ENCODE measurements at regions not wholly inside any gene's neighbourhood (a gene's known extent, or its start where the extent isn't known, plus 50 kb on each side); places are given as distances from the start of the nearest gene placed in this dataset.

DNA sequence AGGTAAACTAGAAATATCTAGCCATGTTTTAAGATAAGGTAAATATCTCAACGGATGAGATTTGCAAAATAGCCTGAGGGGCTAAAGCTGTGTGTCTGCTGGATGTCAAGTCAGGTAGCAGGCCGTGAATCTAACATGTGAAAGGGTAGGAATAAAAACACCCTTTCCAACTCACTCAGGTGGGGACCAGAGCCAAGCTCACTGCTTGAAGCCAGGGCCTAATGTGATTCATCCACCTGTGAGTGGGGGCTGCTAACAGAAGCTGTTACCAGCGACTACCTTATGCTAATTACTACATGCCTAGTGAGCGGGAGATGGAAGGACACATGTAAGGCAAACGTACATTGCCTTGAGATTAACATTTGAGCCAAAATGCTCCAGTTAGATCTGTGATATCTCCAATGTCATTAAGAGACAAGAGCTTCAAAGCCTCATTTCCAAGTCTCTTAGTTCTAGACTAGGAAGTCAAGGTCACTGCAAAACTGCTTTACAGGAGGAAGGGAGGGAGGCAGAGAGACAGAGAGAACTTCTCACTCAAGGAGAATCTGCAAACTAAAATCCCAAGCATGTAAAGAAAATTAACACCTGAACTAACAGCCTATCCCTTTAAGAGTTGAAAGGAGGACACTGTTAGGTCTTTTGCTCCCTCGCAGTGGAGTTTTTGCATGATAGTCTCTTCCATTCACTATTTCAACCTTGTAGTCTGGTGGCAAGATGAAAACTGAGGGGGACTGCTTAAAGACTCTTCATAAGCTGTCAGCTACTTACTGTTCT lies 141.6 kb upstream of the RPS23 start:
- Mint-ChIP-seq H3K27me3 (no peaks in the 10 kb centered on the region), H3K4me1 (no peaks in the 10 kb centered on the region), H3K36me3 (peaks cover 2% of the 10 kb centered on the region), H3K9me3 (no peaks in the 10 kb centered on the region), H3K4me3 (no peak overlapping the region), H3K27ac (no peak overlapping the region)
- no peak for DNase-seq
- POLR2A ChIA-PET: no interaction called here
- ATAC-seq (ENCODE audit: low read depth): no peak

DNA sequence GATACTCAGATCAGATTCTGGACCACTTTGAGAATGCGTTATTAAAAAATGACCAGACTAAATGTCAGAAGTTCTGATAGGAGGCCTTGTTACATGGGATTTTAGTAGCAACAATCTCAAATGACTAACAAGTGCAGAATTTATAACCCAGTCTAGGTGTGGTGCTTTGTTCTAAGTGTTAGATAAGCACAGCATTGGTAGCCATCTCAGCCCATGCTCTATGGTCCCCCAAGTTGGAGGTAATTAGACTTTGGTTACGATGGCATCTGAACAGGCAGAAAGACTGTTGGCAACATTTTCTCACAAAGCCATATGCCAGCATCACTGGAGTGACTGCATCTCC lies 140.4 kb upstream of the RPS23 start:
- POLR2A ChIA-PET: no interaction called here
- no peak overlapping the region for H3K27ac Mint-ChIP-seq
- no peaks in the 10 kb centered on the region for H3K27me3 Mint-ChIP-seq
- no peaks in the 10 kb centered on the region for H3K4me1 Mint-ChIP-seq
- peaks cover 2% of the 10 kb centered on the region for H3K36me3 Mint-ChIP-seq
- no peak for DNase-seq
- no peaks in the 10 kb centered on the region for H3K9me3 Mint-ChIP-seq
- ATAC-seq (ENCODE audit: low read depth): no peak
- no peak overlapping the region for H3K4me3 Mint-ChIP-seq

DNA sequence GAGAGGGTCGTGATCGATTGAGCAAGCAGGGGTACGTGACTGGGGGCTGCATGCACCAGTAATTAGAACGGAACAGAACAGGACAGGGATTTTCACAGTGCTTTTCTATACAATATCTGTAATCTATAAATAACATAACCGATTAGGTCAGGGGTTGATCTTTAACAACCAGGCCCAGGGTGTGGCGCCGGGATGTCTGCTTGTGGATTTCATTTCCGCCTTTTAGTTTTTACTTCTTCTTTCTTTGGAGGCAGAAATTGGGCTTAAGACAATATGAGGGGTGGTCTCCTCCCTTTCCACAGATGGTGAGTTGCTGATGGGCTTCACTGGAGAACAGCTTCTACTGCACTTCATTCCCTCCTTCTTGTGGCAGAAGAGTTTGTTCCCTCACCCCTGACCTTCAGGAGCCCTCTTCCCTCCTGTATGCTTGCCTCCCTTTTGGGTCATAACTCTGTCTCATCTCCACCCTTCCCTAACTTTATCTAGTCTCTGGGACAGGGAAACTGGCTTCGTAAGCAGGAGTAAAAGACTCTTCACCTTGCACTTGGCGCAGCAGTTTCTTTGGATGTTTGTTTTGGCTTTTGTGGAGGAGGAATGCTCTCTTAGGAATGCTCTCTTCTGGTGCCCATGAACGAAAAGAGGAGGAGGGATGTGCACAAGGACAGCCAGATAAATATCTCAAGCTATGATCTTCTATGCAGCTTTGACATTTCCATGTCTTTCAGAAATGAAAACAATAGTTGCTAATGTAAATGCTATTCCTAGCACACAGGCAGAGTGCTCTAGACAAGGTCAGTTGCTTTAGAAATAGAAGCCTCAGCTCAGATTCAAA lies 139.8 kb upstream of the RPS23 start:
- no peak for DNase-seq
- Mint-ChIP-seq H3K36me3 (peaks cover 2% of the 10 kb centered on the region), H3K4me3 (no peak overlapping the region), H3K27me3 (no peaks in the 10 kb centered on the region), H3K9me3 (no peaks in the 10 kb centered on the region), H3K4me1 (no peaks in the 10 kb centered on the region), H3K27ac (no peak overlapping the region)
- POLR2A ChIA-PET: no interaction called here
- ATAC-seq (ENCODE audit: low read depth): no peak

DNA sequence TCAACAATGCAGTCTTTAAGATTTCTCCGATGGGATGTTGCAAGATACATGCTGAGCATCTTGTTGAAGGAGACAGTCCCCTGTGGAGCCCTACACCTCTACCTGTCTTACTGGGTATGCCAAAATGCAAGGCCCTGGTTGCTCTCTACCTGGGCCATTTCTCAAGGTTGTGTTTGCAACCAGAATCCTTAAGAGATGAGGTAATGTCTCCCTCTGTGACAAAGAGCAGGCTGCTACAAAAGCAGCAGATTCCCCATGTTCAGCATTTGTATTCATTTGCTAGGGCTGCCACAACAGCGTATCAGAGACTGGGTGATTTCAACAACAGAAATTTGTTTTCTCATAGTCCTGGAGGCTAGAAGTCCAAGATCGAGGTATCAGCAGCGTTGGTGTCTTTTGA lies 138.4 kb upstream of the RPS23 start:
- H3K9me3 Mint-ChIP-seq: no peaks in the 10 kb centered on the region
- H3K27me3 Mint-ChIP-seq: no peaks in the 10 kb centered on the region
- no peaks in the 10 kb centered on the region for H3K4me1 Mint-ChIP-seq
- H3K36me3 Mint-ChIP-seq: peaks cover 2% of the 10 kb centered on the region
- H3K4me3 Mint-ChIP-seq: no peak overlapping the region
- ATAC-seq (ENCODE audit: low read depth): no peak
- H3K27ac Mint-ChIP-seq: no peak overlapping the region
- DNase-seq: no peak
- POLR2A ChIA-PET: no interaction called here

DNA sequence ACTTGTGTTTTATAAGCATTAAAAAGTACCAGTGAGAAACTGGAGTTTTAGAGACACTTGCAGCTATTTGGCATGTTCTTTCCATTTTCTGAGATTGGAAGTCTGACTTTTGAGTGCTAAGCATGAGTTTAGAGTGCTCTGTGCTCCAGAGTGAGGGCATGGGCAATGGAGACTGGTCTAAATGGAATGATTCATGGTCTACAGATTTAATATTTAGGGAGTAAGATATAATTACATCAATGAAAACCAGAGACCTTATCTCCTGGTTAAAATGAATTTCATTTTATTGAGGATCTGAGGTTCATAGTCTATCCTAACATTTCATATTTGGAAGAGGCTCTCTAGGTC lies 135.9 kb upstream of the RPS23 start:
- DNase-seq (no peak), ATAC-seq (ENCODE audit: low read depth) (no peak)
- POLR2A ChIA-PET: no interaction called here
- no peaks in the 10 kb centered on the region for H3K4me1 Mint-ChIP-seq
- H3K27ac Mint-ChIP-seq: no peak overlapping the region
- no peak overlapping the region for H3K4me3 Mint-ChIP-seq
- H3K36me3 Mint-ChIP-seq: peaks cover 2% of the 10 kb centered on the region
- no peaks in the 10 kb centered on the region for H3K27me3 Mint-ChIP-seq
- no peaks in the 10 kb centered on the region for H3K9me3 Mint-ChIP-seq

DNA sequence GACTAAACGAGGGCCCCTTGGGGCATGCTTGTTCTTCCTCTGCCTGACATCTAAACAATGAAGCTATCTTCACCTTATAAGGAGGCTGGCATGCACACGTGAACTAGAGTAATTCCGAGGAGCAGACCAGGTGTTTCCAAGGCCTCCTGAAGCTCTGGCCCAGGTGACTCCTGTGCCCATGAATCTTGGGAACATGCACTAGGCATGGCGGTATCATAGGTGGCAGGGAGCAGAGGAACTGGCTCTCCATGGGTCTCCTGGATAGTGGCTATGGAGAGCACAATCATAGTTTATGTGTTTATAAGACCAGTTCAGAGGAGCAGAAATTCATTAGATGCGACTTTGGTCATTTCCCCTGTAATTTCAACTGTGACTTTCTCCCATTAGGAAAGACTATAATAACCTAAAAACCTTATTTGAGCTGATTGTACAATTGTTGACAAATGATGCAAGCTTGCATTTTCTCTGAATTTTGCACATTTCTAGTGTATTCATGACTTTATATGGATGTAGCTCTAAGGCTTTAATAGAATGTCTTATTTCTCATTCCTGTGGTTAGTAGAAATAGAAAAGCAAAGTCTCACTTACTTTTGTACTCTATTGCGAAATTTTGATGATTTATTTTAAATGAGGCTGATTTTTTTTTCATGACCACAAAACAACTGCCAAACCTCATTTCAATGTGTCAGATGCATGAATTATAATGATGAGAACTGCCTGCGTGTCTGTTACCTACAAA lies 135.3 kb upstream of the RPS23 start:
- H3K36me3 Mint-ChIP-seq: peaks cover 2% of the 10 kb centered on the region
- H3K27ac Mint-ChIP-seq: no peak overlapping the region
- no peak overlapping the region for H3K4me3 Mint-ChIP-seq
- no peaks in the 10 kb centered on the region for H3K4me1 Mint-ChIP-seq
- H3K27me3 Mint-ChIP-seq: no peaks in the 10 kb centered on the region
- no peaks in the 10 kb centered on the region for H3K9me3 Mint-ChIP-seq
- POLR2A ChIA-PET: no interaction called here
- ATAC-seq (ENCODE audit: low read depth) (no peak), DNase-seq (no peak)

DNA sequence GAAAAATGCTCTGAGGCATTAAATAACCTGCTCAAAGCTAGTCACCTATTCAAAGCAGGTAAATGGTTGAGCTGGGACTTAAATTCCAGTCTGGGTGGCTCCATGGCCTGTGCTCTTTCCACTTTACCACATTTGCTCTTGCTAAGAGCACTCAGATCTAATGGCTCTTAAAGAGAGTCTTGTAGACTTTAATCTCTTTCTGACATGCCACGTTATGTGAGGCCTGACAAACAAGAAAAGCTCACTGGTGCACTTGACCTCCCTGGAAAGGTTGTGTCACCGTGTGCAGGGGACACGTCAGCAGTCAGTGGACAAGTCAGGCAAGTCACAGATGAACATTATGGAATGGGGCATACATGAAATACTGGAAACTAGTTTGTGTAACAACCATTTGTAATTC lies 129.9 kb upstream of the RPS23 start:
- no peak for DNase-seq
- POLR2A ChIA-PET: no interaction called here
- ATAC-seq (ENCODE audit: low read depth): no peak
- H3K4me3 Mint-ChIP-seq: no peak overlapping the region
- H3K36me3 Mint-ChIP-seq: no peaks in the 10 kb centered on the region
- no peak overlapping the region for H3K27ac Mint-ChIP-seq
- H3K9me3 Mint-ChIP-seq: peaks cover 3% of the 10 kb centered on the region
- H3K27me3 Mint-ChIP-seq: peaks cover 2% of the 10 kb centered on the region
- no peaks in the 10 kb centered on the region for H3K4me1 Mint-ChIP-seq

DNA sequence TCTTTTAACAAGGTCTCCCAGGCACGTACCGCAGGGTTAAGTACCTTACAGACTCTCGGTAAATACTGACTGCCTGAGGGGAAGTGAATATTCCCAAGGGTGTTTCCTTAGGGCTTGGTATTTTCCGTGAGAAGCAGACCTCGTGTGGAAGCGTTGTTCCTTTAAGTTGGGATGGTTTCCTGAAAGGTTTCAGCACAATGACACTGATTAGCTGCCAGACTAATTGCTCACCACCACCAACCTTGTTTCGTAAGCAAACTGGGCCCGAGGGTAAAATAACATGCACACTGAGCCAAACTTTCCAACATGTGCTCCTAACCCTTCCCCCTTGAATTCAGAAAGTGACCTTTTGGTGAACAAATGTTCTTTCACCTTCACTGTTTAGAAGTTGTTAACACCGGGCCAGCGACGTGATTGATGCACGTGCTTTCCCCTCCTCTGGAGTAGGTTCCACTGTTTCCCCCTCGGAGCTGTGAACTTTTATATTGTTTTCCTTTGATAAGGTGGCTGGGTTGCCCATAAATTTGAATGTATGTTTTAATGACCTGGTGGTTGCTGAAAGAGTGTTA lies 128.1 kb upstream of the RPS23 start:
- Mint-ChIP-seq H3K27me3 (peaks cover 2% of the 10 kb centered on the region), H3K36me3 (no peaks in the 10 kb centered on the region), H3K4me1 (no peaks in the 10 kb centered on the region), H3K9me3 (peaks cover 5% of the 10 kb centered on the region), H3K27ac (no peak overlapping the region), H3K4me3 (no peak overlapping the region)
- ATAC-seq (ENCODE audit: low read depth): no peak
- POLR2A ChIA-PET: no interaction called here
- no peak for DNase-seq

DNA sequence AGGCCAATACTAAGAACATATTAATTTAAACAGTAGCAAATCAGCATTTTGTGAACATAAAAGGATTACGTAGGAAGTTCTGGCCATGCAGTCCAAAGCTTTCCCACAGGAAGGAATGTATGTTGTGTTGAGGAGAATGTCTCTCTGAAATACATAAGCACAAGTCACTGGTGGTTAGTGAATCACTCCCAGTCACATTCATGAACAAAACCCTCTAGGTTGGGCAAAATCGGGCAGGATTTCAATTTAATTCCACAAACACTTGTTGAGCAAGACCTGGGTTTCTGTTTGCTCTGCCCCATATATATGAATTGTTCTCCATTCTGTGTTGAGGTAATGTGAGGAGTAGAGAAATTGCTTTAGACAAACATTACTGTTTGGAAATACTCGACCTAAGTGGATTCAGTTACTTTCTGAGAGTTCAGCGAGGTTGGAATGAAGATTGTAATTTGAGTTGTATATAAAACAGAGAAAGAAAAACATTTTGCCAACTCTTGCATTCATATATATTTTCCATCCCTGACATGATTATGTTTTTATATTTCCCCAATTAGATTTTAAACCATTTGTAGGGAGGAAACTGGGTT lies 127.6 kb upstream of the RPS23 start:
- Mint-ChIP-seq H3K36me3 (no peaks in the 10 kb centered on the region), H3K4me1 (no peaks in the 10 kb centered on the region), H3K27ac (no peak overlapping the region), H3K27me3 (peaks cover 2% of the 10 kb centered on the region), H3K9me3 (peaks cover 6% of the 10 kb centered on the region), H3K4me3 (no peak overlapping the region)
- ATAC-seq (ENCODE audit: low read depth): no peak
- DNase-seq: no peak
- POLR2A ChIA-PET: no interaction called here

DNA sequence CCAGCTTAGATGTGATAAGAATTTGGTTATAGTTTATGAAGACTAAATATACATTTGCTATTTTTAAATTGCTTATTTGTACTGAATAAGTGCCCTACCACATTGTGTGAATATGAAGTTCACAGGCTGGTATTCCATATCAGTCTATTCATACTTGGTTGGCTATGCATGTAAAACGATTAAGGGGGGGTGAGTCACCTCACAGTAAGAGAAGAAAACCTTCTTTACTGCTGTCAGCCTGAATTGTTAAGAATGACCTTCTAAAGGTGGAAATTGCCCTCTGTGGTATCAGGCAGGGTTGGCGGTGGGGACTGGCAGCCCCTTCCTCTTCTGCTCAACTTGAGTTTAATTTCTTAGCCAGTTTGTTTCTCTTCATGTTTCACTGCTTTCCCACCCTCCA lies 127.0 kb upstream of the RPS23 start:
- POLR2A ChIA-PET: no interaction called here
- ATAC-seq (ENCODE audit: low read depth) (no peak), DNase-seq (no peak)
- Mint-ChIP-seq H3K27ac (no peak overlapping the region), H3K36me3 (no peaks in the 10 kb centered on the region), H3K4me1 (no peaks in the 10 kb centered on the region), H3K9me3 (peaks cover 6% of the 10 kb centered on the region), H3K4me3 (no peak overlapping the region), H3K27me3 (peaks cover 2% of the 10 kb centered on the region)

DNA sequence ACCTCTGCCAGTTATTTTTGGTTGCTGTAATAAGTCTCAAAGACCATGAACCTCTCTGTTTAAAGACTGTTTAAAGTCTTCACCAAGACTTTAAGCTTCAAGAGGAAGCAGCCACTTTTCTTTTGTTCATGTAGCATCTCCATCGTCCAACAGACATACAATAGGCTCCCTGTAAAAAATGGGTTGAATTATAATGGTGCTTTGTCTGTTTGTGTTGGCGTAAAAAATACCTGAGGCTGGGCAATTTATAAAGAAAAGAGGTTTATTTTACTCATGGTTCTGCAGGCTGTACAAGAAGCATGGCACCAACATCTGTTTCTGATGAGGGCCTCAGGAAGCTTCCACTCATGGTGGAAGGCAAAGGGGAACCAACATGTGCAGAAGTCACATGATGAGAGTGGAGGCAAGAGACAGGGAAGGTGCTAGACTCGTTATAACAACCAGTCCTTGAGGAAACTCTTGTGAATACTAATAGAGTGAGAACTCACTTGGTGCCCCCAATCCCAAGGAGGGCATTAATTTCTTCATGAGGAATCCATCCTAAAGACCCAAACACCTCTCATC lies 126.3 kb upstream of the RPS23 start:
- ATAC-seq (ENCODE audit: low read depth) (no peak), DNase-seq (no peak)
- no peaks in the 10 kb centered on the region for H3K36me3 Mint-ChIP-seq
- H3K9me3 Mint-ChIP-seq: peaks cover 6% of the 10 kb centered on the region
- H3K4me1 Mint-ChIP-seq: no peaks in the 10 kb centered on the region
- H3K4me3 Mint-ChIP-seq: no peak overlapping the region
- peaks cover 5% of the 10 kb centered on the region for H3K27me3 Mint-ChIP-seq
- POLR2A ChIA-PET: no interaction called here
- no peak overlapping the region for H3K27ac Mint-ChIP-seq

DNA sequence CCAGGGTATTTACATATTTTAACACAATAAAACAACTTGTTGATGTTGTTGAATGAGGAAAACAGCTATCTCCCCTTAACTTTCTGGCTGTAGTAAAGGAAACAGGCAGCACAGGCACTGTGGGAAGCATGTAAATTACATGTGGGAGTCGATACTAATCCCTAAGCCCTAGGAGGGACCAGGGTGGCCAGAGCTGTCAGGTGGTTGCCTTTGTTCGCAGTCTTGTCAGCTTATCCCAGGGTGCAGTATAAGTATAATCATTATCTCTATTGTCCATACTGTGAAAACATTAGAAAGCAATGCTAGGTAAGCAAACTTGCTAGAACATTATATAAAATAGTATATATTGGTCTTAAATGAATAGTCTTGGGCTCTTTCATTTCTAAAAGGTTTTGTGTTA lies 125.6 kb upstream of the RPS23 start:
- no peaks in the 10 kb centered on the region for H3K36me3 Mint-ChIP-seq
- H3K27ac Mint-ChIP-seq: no peak overlapping the region
- peaks cover 6% of the 10 kb centered on the region for H3K9me3 Mint-ChIP-seq
- POLR2A ChIA-PET: no interaction called here
- no peak overlapping the region for H3K4me3 Mint-ChIP-seq
- peaks cover 8% of the 10 kb centered on the region for H3K27me3 Mint-ChIP-seq
- DNase-seq: no peak
- H3K4me1 Mint-ChIP-seq: no peaks in the 10 kb centered on the region
- ATAC-seq (ENCODE audit: low read depth): no peak

DNA sequence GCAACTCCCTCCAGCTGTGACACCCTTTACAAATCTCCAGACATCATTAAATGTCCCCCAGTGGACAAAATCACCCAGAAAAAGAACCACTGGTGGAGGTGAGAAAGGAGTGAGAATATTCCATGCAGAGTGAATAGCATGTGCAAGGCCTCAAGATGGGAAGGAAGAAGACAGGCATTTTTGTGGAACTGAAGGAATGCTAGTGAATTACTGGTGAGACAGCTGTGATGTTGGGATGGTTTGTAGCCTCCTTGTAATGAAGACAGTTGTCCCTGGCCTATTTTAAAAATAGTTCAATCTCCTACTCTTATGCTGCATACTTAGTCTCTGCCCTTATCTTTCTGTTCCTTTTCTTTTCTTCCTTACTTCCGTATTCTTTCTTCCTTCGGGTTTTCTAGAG lies 124.9 kb upstream of the RPS23 start:
- no peak overlapping the region for H3K4me3 Mint-ChIP-seq
- DNase-seq: no peak

More for the DNA sequence above, 124.9 kb upstream of the RPS23 start:
- no peak for ATAC-seq (ENCODE audit: low read depth)
- H3K9me3 Mint-ChIP-seq: peaks cover 6% of the 10 kb centered on the region
- H3K27me3 Mint-ChIP-seq: peaks cover 8% of the 10 kb centered on the region
- POLR2A ChIA-PET: no interaction called here
- no peaks in the 10 kb centered on the region for H3K36me3 Mint-ChIP-seq
- no peaks in the 10 kb centered on the region for H3K4me1 Mint-ChIP-seq
- no peak overlapping the region for H3K27ac Mint-ChIP-seq
